Panc1 (cell line): ENCODE measurements at regions not wholly inside any gene's neighbourhood (a gene's known extent, or its start where the extent isn't known, plus 50 kb on each side); places are given as distances from the start of the nearest gene placed in this dataset.
"Not testable (repeated sequence)": the region's sequence is repeated elsewhere in the genome, so short reads cannot be mapped to it uniquely, and the experiment has no call there.

ENCODE experiments used
- ATAC-seq: fragments of 200-7000 bp; cut with Tn5 transposase; 2 replicates; pipeline ENCODE4 v1.9.1; 2020; ENCODE audit warnings: mild to moderate bottlenecking, moderate library complexity
- BruUV-seq: library from RNA; stranded (reverse); fragments of 400-500 nt; replicated peaks from 2 replicates; lab custom pipeline; 2021; lab: Mats Ljungman, UMichigan
- CTCF ChIA-PET: fragments of 300-600 bp; sonication (Branson Sonifier 250); formaldehyde crosslinking; loops from one replicate; lab custom pipeline; 2022; ENCODE audit warnings: antibody characterized with exemption; lab: Charles Lee
- POLR2A ChIA-PET: fragments of 300-600 bp; sonication (Branson Sonifier 250); formaldehyde crosslinking; loops from one replicate; lab custom pipeline; 2022; ENCODE audit warnings: antibody characterized with exemption; lab: Charles Lee
- DNase-seq: peaks from one replicate; pipeline ENCODE4 v3.0.0-alpha.2; 2010; ENCODE audit warnings: low read depth, low spot score
- H3K27ac ChIP-seq: 2 replicates; pipeline ENCODE4 v1.5.1; 2011; ENCODE audit warnings: mild to moderate bottlenecking, low read length, inconsistent platforms
- H3K27me3 ChIP-seq: fragments of 200-500 bp; sonication (Bioruptor generic); 2 replicates; pipeline ENCODE4 v1.6.0; 2014; ENCODE audit warnings: low read length, inconsistent platforms; ENCODE audit not compliant: control insufficient read depth, insufficient read depth
- H3K36me3 ChIP-seq: fragments of 200-500 bp; sonication (Bioruptor generic); 2 replicates; pipeline ENCODE4 v1.5.1; 2014; ENCODE audit warnings: inconsistent platforms, mild to moderate bottlenecking, low read length, moderate library complexity; ENCODE audit not compliant: control insufficient read depth, insufficient read depth
- H3K4me1 ChIP-seq: 2 replicates; pipeline ENCODE4 v1.5.1; 2011; ENCODE audit warnings: inconsistent platforms, mild to moderate bottlenecking, low read length, moderate library complexity; ENCODE audit not compliant: control insufficient read depth, insufficient read depth
- H3K4me3 ChIP-seq, 2 experiments: 2 replicates each; pipeline ENCODE4 v1.5.1; 2011 to 2012; ENCODE audit warnings: low read depth in 2 of 2, low read length in 2 of 2, mild to moderate bottlenecking in 2 of 2, inconsistent platforms in 1 of 2, moderate library complexity in 1 of 2
- H3K9me3 ChIP-seq: fragments of 200-500 bp; sonication (Bioruptor generic); 2 replicates; pipeline ENCODE4 v1.5.1; 2014; ENCODE audit warnings: low read depth, mild to moderate bottlenecking, inconsistent platforms, low read length, moderate library complexity; ENCODE audit not compliant: control insufficient read depth, insufficient read depth
- CTCF ChIP-seq: fragments of 450-650 bp; IDR thresholded peaks from 2 replicates; pipeline ENCODE4 v1.5.1; 2017; ENCODE audit warnings: mild to moderate bottlenecking
- POLR2AphosphoS5 ChIP-seq: IDR thresholded peaks from 2 replicates; pipeline ENCODE4 v1.6.1; 2012; ENCODE audit warnings: mild to moderate bottlenecking, low read depth, low read length, moderate library complexity
- REST ChIP-seq, 2 experiments: IDR thresholded peaks; 2 replicates each; pipeline ENCODE4 v1.6.1; 2011 to 2012; ENCODE audit warnings: low read depth in 2 of 2, control low read depth in 1 of 2, low read length in 1 of 2, mild to moderate bottlenecking in 1 of 2, moderate library complexity in 1 of 2; ENCODE audit not compliant: insufficient read depth in 1 of 2
- SIN3A ChIP-seq: IDR thresholded peaks from 2 replicates; pipeline ENCODE4 v1.6.1; 2012; ENCODE audit warnings: low read depth, mild to moderate bottlenecking, low read length, moderate library complexity, borderline replicate concordance; ENCODE audit not compliant: insufficient read depth
- TCF7L2 ChIP-seq: IDR thresholded peaks from 2 replicates; pipeline ENCODE4 v1.6.1; 2011; ENCODE audit warnings: mild to moderate bottlenecking, low read depth, low read length, inconsistent platforms
- in situ Hi-C: cut with HindIII; loops from 2 replicates; pipeline ENCODE4 v1.10.0; 2016; ENCODE audit warnings: low sequenced_read_pairs, low pct_unique_long_range_greater_than_20kb
- intact Hi-C: fragments of 100-400 bp; cut with micrococcal nuclease; formaldehyde crosslinking; loops from one replicate; pipeline ENCODE4 v1.10.0; 2022; ENCODE audit not compliant: unreplicated experiment

DNA sequence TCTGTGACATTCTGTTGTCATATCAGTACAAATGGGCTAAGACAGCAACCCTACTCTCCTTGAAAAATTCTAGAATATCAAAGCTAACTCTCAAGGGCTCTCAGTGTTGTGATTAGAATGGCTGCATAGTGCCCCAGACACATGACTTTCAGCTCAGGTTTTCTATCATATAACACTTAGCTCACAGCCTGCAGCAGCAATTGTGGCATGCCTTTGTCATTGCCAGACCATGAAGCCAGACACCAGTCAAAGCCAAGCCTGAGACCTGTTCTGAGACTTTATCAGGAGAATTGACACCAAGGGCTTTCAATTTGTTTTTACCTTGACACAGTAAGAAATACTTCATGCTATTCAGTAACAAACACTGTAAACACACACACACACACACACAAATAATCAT, 159.0 kb upstream of the SNX2 start:
- BruUV-seq = no TSS peak
- TF ChIP-seq SIN3A (no peak), REST (IDR thresholded peaks at IDR 0.05; ENCODE audit: insufficient read depth in 1 of 2, low read depth in 2 of 2, low read length in 1 of 2) (no peak), TCF7L2 (no peak), CTCF (no peak), POLR2AphosphoS5 (no peak)
- ATAC-seq (no peak), DNase-seq (no peak)
- Histone ChIP-seq H3K4me1 (no peaks in the 10 kb centered on the region), H3K4me3 (no peak overlapping the region), H3K27ac (no peak overlapping the region), H3K36me3 (no peaks in the 10 kb centered on the region), H3K9me3 (no peaks in the 10 kb centered on the region), H3K27me3 (no peaks in the 10 kb centered on the region)
- CTCF ChIA-PET = no interaction called here
- POLR2A ChIA-PET = no interaction called here
- intact Hi-C loops (no loop called here), in situ Hi-C loops (no loop called here)

GRCh38 chr5:122618046-122618445, 156.8 kb upstream of the SNX2 start:
- intact Hi-C loops, BruUV-seq, ATAC-seq: not testable (repeated sequence)

GRCh38 chr5:122620768-122621167, 154.1 kb upstream of the SNX2 start:
- H3K9me3 ChIP-seq, H3K4me3 ChIP-seq, POLR2A ChIA-PET, BruUV-seq, intact Hi-C loops, ATAC-seq, H3K36me3 ChIP-seq, DNase-seq, H3K27me3 ChIP-seq, in situ Hi-C loops, H3K27ac ChIP-seq, CTCF ChIA-PET, H3K4me1 ChIP-seq: not testable (repeated sequence)

More at GRCh38 chr5:122618046-122618445, 156.8 kb upstream of the SNX2 start:
- H3K36me3 ChIP-seq, H3K9me3 ChIP-seq, CTCF ChIA-PET, POLR2A ChIA-PET, H3K27me3 ChIP-seq, H3K4me1 ChIP-seq, H3K27ac ChIP-seq, H3K4me3 ChIP-seq, in situ Hi-C loops, DNase-seq: not testable (repeated sequence)

DNA sequence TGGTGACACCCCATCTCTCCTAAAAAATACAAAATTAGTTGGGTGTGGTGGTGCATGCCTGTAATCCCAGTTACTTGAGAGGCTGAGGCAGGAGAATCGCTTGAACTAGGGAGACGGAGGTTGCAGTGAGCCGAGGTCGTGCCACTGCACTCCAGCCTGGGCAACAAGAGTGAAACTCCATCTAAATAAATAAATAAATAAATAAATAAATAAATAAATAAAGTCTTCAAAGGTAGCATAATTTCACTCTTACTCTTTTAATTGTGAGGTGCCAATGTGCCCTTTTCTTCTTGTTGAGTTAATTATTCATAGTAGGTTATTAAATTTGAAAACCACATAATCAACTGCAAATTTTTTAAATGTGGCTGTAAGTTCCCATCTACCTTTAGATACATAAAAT, 146.2 kb upstream of the SNX2 start:
- DNase-seq, H3K9me3 ChIP-seq, in situ Hi-C loops, CTCF ChIA-PET, H3K36me3 ChIP-seq, ATAC-seq, POLR2A ChIA-PET, H3K4me3 ChIP-seq, BruUV-seq, intact Hi-C loops, H3K27ac ChIP-seq, H3K4me1 ChIP-seq, H3K27me3 ChIP-seq: not testable (repeated sequence)
